ENCODE measurements at regions not wholly inside any gene's neighbourhood (a gene's known extent, or its start where the extent isn't known, plus 50 kb on each side); places are given as distances from the start of the nearest gene placed in this dataset.

GRCh38 chr3:3241596-3241995 lies 62.1 kb upstream of the CRBN start:
- no peak for DNase-seq (ENCODE audit: low read depth in 2 of 2)

GRCh38 chr3:3240986-3241385 lies 61.5 kb upstream of the CRBN start:
- DNase-seq (ENCODE audit: low read depth in 2 of 2), result no peak

- no peak for DNase-seq (ENCODE audit: low read depth in 2 of 2)
Observed at GRCh38 chr3:3237979-3238378, 58.5 kb upstream of the CRBN start.

GRCh38 chr3:3232251-3232650 lies 52.8 kb upstream of the CRBN start:
- DNase-seq (ENCODE audit: low read depth in 2 of 2), result no peak
